ENCODE measurements at regions not wholly inside any gene's neighbourhood (a gene's known extent, or its start where the extent isn't known, plus 50 kb on each side); places are given as distances from the start of the nearest gene placed in this dataset.

- no peak overlapping the region for H3K4me3 Mint-ChIP-seq
- DNase-seq = no peak
- Histone ChIP-seq H4K91ac (ENCODE audit: insufficient read length, low read depth, low read length) (no peak overlapping the region), H2BK5ac (ENCODE audit: insufficient read length, low read length) (no peak overlapping the region), H2BK15ac (ENCODE audit: low read depth, low read length) (no peak overlapping the region), H3K14ac (ENCODE audit: insufficient read depth, low read length) (no peak overlapping the region), H3K23ac (ENCODE audit: insufficient read length, low read depth, low read length) (no peak overlapping the region), H2BK120ac (ENCODE audit: low read depth, low read length, poor library complexity, severe bottlenecking) (no peak overlapping the region), H3K4ac (ENCODE audit: low read depth, low read length) (no peak overlapping the region), H3K56ac (ENCODE audit: insufficient read length, low read depth, low read length) (no peak overlapping the region), H2AFZ (ENCODE audit: low read length) (no peak overlapping the region), H3K9ac (ENCODE audit: extremely low read depth, insufficient read length, low read length) (no peak overlapping the region), H3K9me3 (ENCODE audit: control insufficient read depth, low read depth, low read length) (no peaks in the 10 kb centered on the region), H3K23me2 (ENCODE audit: insufficient read length, low read depth, low read length, poor library complexity, severe bottlenecking) (no peaks in the 10 kb centered on the region), H3T11ph (ENCODE audit: low read length) (no peak overlapping the region), H4K20me1 (ENCODE audit: control insufficient read depth, insufficient read depth, insufficient read length) (no peaks in the 10 kb centered on the region), H2BK12ac (ENCODE audit: insufficient read length, low read depth, low read length) (no peak overlapping the region), H3K27me3 (ENCODE audit: insufficient read depth, low read length) (no peaks in the 10 kb centered on the region), H3K27ac (ENCODE audit: insufficient read length, low read depth, low read length) (no peak overlapping the region), H4K8ac (replicated peaks; ENCODE audit: insufficient read length, low read depth, low read length) (no peak overlapping the region), H3K4me2 (ENCODE audit: insufficient read depth, insufficient read length, low read length) (no peak overlapping the region), H2AK5ac (ENCODE audit: insufficient read length, low read length) (no peak overlapping the region), H3K79me2 (ENCODE audit: insufficient read depth, low read length) (no peaks in the 10 kb centered on the region), H3K18ac (ENCODE audit: insufficient read length, low read depth, low read length) (no peak overlapping the region), H2BK20ac (ENCODE audit: low read depth, low read length, poor library complexity, severe bottlenecking) (no peak overlapping the region), H3K4me1 (ENCODE audit: insufficient read depth, low read length) (no peaks in the 10 kb centered on the region), H3K79me1 (ENCODE audit: insufficient read depth, low read depth, low read length, poor library complexity, severe bottlenecking) (no peaks in the 10 kb centered on the region), H4K5ac (ENCODE audit: insufficient read length, low read depth, low read length) (no peak overlapping the region)
- H3K36me3 Mint-ChIP-seq (ENCODE audit: insufficient read depth in 1 of 3, low read depth in 3 of 3) = no peaks in the 10 kb centered on the region
- H3K9me3 Mint-ChIP-seq = no peaks in the 10 kb centered on the region; a peak in 1 of 5 replicates
- H3K27ac Mint-ChIP-seq = no peak overlapping the region; a peak in 1 of 7 replicates
- no peak for TF ChIP-seq CTCF (conservative IDR thresholded peaks at IDR 0.05)
- H3K27me3 Mint-ChIP-seq (ENCODE audit: low read depth) = no peaks in the 10 kb centered on the region
- H3K4me1 Mint-ChIP-seq = peaks cover 6 to 18% of the 10 kb centered on the region in 2 experiments; a peak in 3 of 4 replicates
- no CpG with 5 or more reads among the region's 2 CpGs for WGBS (ENCODE audit: extremely low coverage, insufficient read length, low lambda C conversion rate)
Measured at GRCh38 chr2:78890935-78891334, 134.6 kb upstream of the REG3G start.

Data from H9 (cell line).